Breast epithelium (tissue), 4 donors: ENCODE measurements at regions not wholly inside any gene's neighbourhood (a gene's known extent, or its start where the extent isn't known, plus 50 kb on each side); places are given as distances from the start of the nearest gene placed in this dataset.

Source experiments
- DNase-seq, 2 donors: peaks; one replicate each; pipeline ENCODE4 v3.0.0-alpha.2; 2019; ENCODE audit warnings: low spot score in 2 of 2
- H3K27ac ChIP-seq, 2 donors: fragments of 200-600 bp; sonication (generic) in 1 of 2; one replicate each; pipeline ENCODE4 v1.5.1; 2016 to 2019; ENCODE audit warnings: mild to moderate bottlenecking in 1 of 2
- H3K27me3 ChIP-seq, 2 donors: fragments of 200-600 bp; sonication (generic) in 1 of 2; one replicate each; pipeline versions ENCODE4 v1.5.1 to v1.6.0; 2017 to 2019; ENCODE audit warnings: control low read depth in 1 of 2, mild to moderate bottlenecking in 1 of 2
- H3K36me3 ChIP-seq: fragments of 200-600 bp; one replicate; pipeline ENCODE4 v1.5.1; 2019
- H3K4me1 ChIP-seq, 2 donors: fragments of 200-600 bp; sonication (generic); one replicate each; pipeline ENCODE4 v1.5.1; 2016 to 2019; ENCODE audit warnings: control low read depth in 1 of 2
- H3K4me3 ChIP-seq, 3 donors: fragments of 200-600 bp; sonication (generic); 1 replicate in 2 of 3; 2 replicates in 1 of 3; pipeline ENCODE4 v1.5.1; 2016 to 2019; ENCODE audit warnings: mild to moderate bottlenecking in 3 of 3, moderate library complexity in 2 of 3
- H3K9me3 ChIP-seq, 2 donors: fragments of 200-600 bp; sonication (generic) in 1 of 2; one replicate each; pipeline ENCODE4 v1.5.1; 2016 to 2019; ENCODE audit warnings: control low read depth in 1 of 2
- POLR2A ChIP-seq: fragments of 450-650 bp; IDR thresholded peaks from one replicate; pipeline ENCODE4 v1.6.1; 2016; ENCODE audit warnings: antibody characterized with exemption, mild to moderate bottlenecking, moderate library complexity
- POLR2AphosphoS5 ChIP-seq, 3 donors: sonication (generic); formaldehyde crosslinking; IDR thresholded peaks; one replicate each; pipeline ENCODE4 v1.6.1; 2017; ENCODE audit warnings: antibody characterized with exemption in 3 of 3
- intact Hi-C: fragments of 100-400 bp; cut with DNase I; formaldehyde crosslinking; loops from one replicate; pipeline ENCODE4 v1.15.1; 2023; ENCODE audit warnings: low total_unique reads
- TF ChIP-seq, protein P1 (sequence below), 3 donors: fragments of 450-650 bp; IDR thresholded peaks; one replicate each; pipeline ENCODE4 v1.5.1; 2016 to 2017; ENCODE audit warnings: antibody characterized with exemption in 3 of 3, mild to moderate bottlenecking in 3 of 3, moderate library complexity in 3 of 3

DNA sequence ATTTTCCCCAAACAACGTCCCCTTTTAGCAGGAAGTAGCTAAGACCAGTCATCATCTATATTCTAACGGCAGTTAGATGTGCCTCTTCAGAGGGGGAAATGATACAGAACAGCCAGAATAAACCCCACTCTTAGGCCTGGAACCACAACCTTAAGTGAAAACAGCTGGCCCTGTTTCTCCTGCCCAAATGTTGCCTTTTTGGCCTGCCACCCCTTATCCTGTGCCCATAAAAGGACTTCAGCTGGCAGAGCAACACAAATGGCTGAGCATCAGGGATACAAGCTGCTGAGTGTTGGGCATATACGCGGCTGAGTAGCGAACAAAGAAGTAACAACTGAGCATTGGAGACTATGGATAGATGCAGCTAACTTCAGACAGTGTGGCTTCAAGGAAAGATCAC lies 1491.4 kb downstream of the LRRC4C start:
- intact Hi-C loops: no loop called here
- H3K4me3 ChIP-seq: no peak overlapping the region
- TF ChIP-seq, protein P1, sequence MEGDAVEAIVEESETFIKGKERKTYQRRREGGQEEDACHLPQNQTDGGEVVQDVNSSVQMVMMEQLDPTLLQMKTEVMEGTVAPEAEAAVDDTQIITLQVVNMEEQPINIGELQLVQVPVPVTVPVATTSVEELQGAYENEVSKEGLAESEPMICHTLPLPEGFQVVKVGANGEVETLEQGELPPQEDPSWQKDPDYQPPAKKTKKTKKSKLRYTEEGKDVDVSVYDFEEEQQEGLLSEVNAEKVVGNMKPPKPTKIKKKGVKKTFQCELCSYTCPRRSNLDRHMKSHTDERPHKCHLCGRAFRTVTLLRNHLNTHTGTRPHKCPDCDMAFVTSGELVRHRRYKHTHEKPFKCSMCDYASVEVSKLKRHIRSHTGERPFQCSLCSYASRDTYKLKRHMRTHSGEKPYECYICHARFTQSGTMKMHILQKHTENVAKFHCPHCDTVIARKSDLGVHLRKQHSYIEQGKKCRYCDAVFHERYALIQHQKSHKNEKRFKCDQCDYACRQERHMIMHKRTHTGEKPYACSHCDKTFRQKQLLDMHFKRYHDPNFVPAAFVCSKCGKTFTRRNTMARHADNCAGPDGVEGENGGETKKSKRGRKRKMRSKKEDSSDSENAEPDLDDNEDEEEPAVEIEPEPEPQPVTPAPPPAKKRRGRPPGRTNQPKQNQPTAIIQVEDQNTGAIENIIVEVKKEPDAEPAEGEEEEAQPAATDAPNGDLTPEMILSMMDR (IDR thresholded peaks at IDR 0.05): no peak
- no peak for TF ChIP-seq POLR2AphosphoS5 (IDR thresholded peaks at IDR 0.05)
- TF ChIP-seq POLR2A: no peak

DNA sequence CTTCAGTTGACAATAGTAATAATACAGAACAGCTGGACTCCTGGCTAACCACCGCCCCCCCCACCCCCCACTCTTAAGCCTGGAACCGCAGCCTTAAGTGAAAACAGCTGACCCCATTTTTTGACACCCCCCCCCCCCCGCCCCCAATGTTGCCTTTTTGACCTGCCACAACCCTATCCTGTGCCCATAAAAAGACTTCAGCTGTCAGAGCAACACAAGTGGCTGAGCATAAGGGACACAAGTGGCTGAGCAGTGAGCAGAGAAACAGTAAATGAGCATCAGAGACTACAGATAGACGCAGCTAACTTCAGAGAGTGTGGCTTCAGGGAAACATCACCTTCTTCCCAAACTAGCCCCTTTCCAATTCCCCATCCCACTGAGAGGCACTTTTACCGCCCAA lies 1493.8 kb downstream of the LRRC4C start:
- intact Hi-C loops: no loop called here
- Histone ChIP-seq H3K4me1 (no peaks in the 10 kb centered on the region), H3K9me3 (no peaks in the 10 kb centered on the region), H3K36me3 (no peaks in the 10 kb centered on the region), H3K27me3 (no peaks in the 10 kb centered on the region), H3K4me3 (no peak overlapping the region), H3K27ac (no peak overlapping the region)
- TF ChIP-seq POLR2AphosphoS5 (IDR thresholded peaks at IDR 0.05) (no peak), POLR2A (no peak)
- TF ChIP-seq, protein P1 (IDR thresholded peaks at IDR 0.05): no peak
- no peak for DNase-seq

More for the DNA sequence above, 1491.4 kb downstream of the LRRC4C start:
- H3K27ac ChIP-seq: no peak overlapping the region
- H3K27me3 ChIP-seq: no peaks in the 10 kb centered on the region
- no peak for DNase-seq
- no peaks in the 10 kb centered on the region for H3K36me3 ChIP-seq
- no peaks in the 10 kb centered on the region for H3K4me1 ChIP-seq
- no peaks in the 10 kb centered on the region for H3K9me3 ChIP-seq

GRCh38 chr11:39960206-39960605 lies 1499.2 kb downstream of the LRRC4C start:
- H3K4me1 ChIP-seq: no peaks in the 10 kb centered on the region
- no peak overlapping the region for H3K4me3 ChIP-seq
- H3K36me3 ChIP-seq: no peaks in the 10 kb centered on the region
- H3K27ac ChIP-seq: no peak overlapping the region
- H3K27me3 ChIP-seq: no peaks in the 10 kb centered on the region
- intact Hi-C loops: no loop called here
- TF ChIP-seq POLR2AphosphoS5 (IDR thresholded peaks at IDR 0.05) (no peak), POLR2A (no peak)
- TF ChIP-seq, protein P1 (IDR thresholded peaks at IDR 0.05): no peak
- H3K9me3 ChIP-seq: no peaks in the 10 kb centered on the region
- no peak for DNase-seq

DNA sequence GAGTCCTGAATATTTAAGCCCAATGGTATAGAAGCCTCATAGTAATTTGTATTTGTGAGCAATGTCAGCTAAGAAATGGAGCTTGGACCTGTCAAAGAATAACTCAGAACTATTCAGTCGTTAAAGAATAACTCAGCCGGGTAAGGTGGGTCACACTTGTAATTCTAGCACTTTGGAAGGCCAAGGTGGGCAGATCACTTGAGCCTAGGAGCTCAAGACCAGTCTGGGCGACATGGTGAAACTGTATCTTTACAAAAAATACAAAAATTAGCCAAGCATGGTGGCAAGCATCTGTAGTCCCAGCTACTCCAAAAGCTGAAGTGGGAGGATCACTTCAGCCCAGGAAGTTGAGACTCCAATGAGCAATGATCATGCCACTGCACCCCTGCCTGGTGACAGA lies 1526.5 kb downstream of the LRRC4C start:
- H3K9me3 ChIP-seq: peaks cover 4% of the 10 kb centered on the region in 2 donors
- no peak overlapping the region for H3K4me3 ChIP-seq
- H3K27ac ChIP-seq: no peak overlapping the region
- no peaks in the 10 kb centered on the region for H3K36me3 ChIP-seq
- intact Hi-C loops: no loop called here
- no peaks in the 10 kb centered on the region for H3K4me1 ChIP-seq
- DNase-seq: no peak
- H3K27me3 ChIP-seq: no peaks in the 10 kb centered on the region
- TF ChIP-seq POLR2AphosphoS5 (IDR thresholded peaks at IDR 0.05) (no peak), POLR2A (no peak)
- TF ChIP-seq, protein P1 (IDR thresholded peaks at IDR 0.05): no peak

- intact Hi-C loops: no loop called here
- Histone ChIP-seq H3K9me3 (peaks cover 0 to 11% of the 10 kb centered on the region in 2 donors), H3K27me3 (no peaks in the 10 kb centered on the region), H3K27ac (no peak overlapping the region), H3K36me3 (no peaks in the 10 kb centered on the region), H3K4me3 (no peak overlapping the region), H3K4me1 (no peaks in the 10 kb centered on the region)
- DNase-seq: no peak
- no peak for TF ChIP-seq POLR2AphosphoS5 (IDR thresholded peaks at IDR 0.05)
Observed at GRCh38 chr11:39917256-39917655, 1542.2 kb downstream of the LRRC4C start.

- Histone ChIP-seq H3K27me3 (no peaks in the 10 kb centered on the region), H3K9me3 (no peaks in the 10 kb centered on the region), H3K4me1 (no peaks in the 10 kb centered on the region), H3K36me3 (no peaks in the 10 kb centered on the region), H3K4me3 (no peak overlapping the region), H3K27ac (no peak overlapping the region)
- no peak for DNase-seq
- TF ChIP-seq POLR2AphosphoS5 (IDR thresholded peaks at IDR 0.05): no peak
- TF ChIP-seq, protein P1 (IDR thresholded peaks at IDR 0.05): no peak
- intact Hi-C loops: no loop called here
Observed at GRCh38 chr11:39910087-39910486, 1549.4 kb downstream of the LRRC4C start.
